Endothelial cell of umbilical vein (primary cell): ENCODE measurements at regions not wholly inside any gene's neighbourhood (a gene's known extent, or its start where the extent isn't known, plus 50 kb on each side); places are given as distances from the start of the nearest gene placed in this dataset.

Experiments
- BruUV-seq: library from RNA; stranded (reverse); fragments of 400-500 nt; replicated peaks from 2 replicates; lab custom pipeline; 2021; lab: Mats Ljungman, UMichigan
- CTCF ChIA-PET: fragments of 300-600, 350-600 bp; sonication (Branson Sonifier 250); formaldehyde crosslinking; loops from one replicate; lab custom pipeline; 2021; ENCODE audit warnings: antibody characterized with exemption, inconsistent platforms; lab: Charles Lee
- POLR2A ChIA-PET: fragments of 300-600, 350-600 bp; sonication (Branson Sonifier 250); formaldehyde crosslinking; loops from one replicate; lab custom pipeline; 2021; ENCODE audit warnings: antibody characterized with exemption, inconsistent platforms; lab: Charles Lee
- DNase-seq: peaks from one replicate; pipeline ENCODE4 v3.0.0-alpha.2; 2011; ENCODE audit warnings: low read depth, low spot score
- FAIRE-seq: peaks from 2 replicates; lab custom pipeline; 2011; peaks lifted over from hg19 to GRCh38; lab: Jason Lieb, UNC
- H2AFZ ChIP-seq: 2 replicates; pipeline ENCODE4 v1.6.0; 2012; ENCODE audit warnings: low read depth, low read length, control low read depth, inconsistent platforms
- H3K27ac ChIP-seq: 2 replicates; pipeline ENCODE4 v1.5.1; 2011; ENCODE audit warnings: low read depth, mild to moderate bottlenecking, control low read depth, low read length, moderate library complexity; ENCODE audit not compliant: insufficient read depth
- H3K27me3 ChIP-seq, 2 experiments: 2 replicates each; pipeline versions ENCODE4 v1.6.0 to v1.6.1; 2011; ENCODE audit warnings: low read length in 2 of 2, mixed read lengths in 1 of 2; ENCODE audit not compliant: control insufficient read depth in 2 of 2, insufficient read depth in 2 of 2
- H3K36me3 ChIP-seq, 2 experiments: 2 replicates in 1 of 2; 3 replicates in 1 of 2; pipeline ENCODE4 v1.5.1; 2011; ENCODE audit warnings: low read length in 2 of 2, mild to moderate bottlenecking in 1 of 2, moderate library complexity in 1 of 2; ENCODE audit not compliant: control insufficient read depth in 2 of 2, insufficient read depth in 2 of 2; ENCODE audit errors: extremely low read depth in 1 of 2
- H3K4me1 ChIP-seq: 3 replicates; pipeline ENCODE4 v1.5.1; 2011; ENCODE audit warnings: mild to moderate bottlenecking, low read length; ENCODE audit not compliant: control insufficient read depth, insufficient read depth; ENCODE audit errors: extremely low read depth
- H3K4me2 ChIP-seq: 2 replicates; pipeline ENCODE4 v1.6.1; 2011; ENCODE audit warnings: low read length, control low read depth, mixed read lengths; ENCODE audit not compliant: insufficient read depth
- H3K4me3 ChIP-seq, 3 experiments: fragments of 200-600 bp in 1 of 3; sonication (generic), shearing (Covaris generic) in 1 of 3; replicated peaks in 1 of 3; 2 replicates each; pipeline ENCODE4 v1.5.1; 2011 to 2016; ENCODE audit warnings: control low read depth in 3 of 3, low read length in 3 of 3, mild to moderate bottlenecking in 2 of 3, inconsistent platforms in 1 of 3, low read depth in 1 of 3, moderate library complexity in 1 of 3; ENCODE audit not compliant: insufficient read depth in 1 of 3
- H3K79me2 ChIP-seq: 2 replicates; pipeline ENCODE4 v1.6.0; 2012; ENCODE audit warnings: low read length, inconsistent platforms; ENCODE audit not compliant: control insufficient read depth, insufficient read depth
- H3K9ac ChIP-seq: replicated peaks from 2 replicates; pipeline ENCODE3; 2011; ENCODE audit warnings: low read length, control low read depth; ENCODE audit not compliant: insufficient read depth; ENCODE audit errors: extremely low read depth
- H3K9me1 ChIP-seq: replicated peaks from 3 replicates; pipeline ENCODE4 v1.6.0; 2011; ENCODE audit warnings: mild to moderate bottlenecking, low read length; ENCODE audit not compliant: control insufficient read depth, insufficient read depth; ENCODE audit errors: extremely low read depth
- H3K9me3 ChIP-seq: replicated peaks from 2 replicates; pipeline ENCODE4 v1.5.1; 2012; ENCODE audit warnings: low read length, inconsistent platforms; ENCODE audit not compliant: control insufficient read depth, insufficient read depth
- H4K20me1 ChIP-seq: replicated peaks from 2 replicates; pipeline ENCODE3; 2011; ENCODE audit warnings: mild to moderate bottlenecking, low read length; ENCODE audit not compliant: control insufficient read depth, insufficient read depth; ENCODE audit errors: extremely low read depth
- EZH2 ChIP-seq: IDR thresholded peaks from 2 replicates; pipeline ENCODE4 v1.6.1; 2012; ENCODE audit warnings: borderline replicate concordance, low read depth, mild to moderate bottlenecking, moderate library complexity, low read length, inconsistent platforms; ENCODE audit not compliant: severe bottlenecking
- FOS ChIP-seq: IDR thresholded peaks from 2 replicates; pipeline ENCODE4 v1.6.1; 2011; ENCODE audit warnings: mild to moderate bottlenecking, low read length, moderate library complexity, borderline replicate concordance; ENCODE audit not compliant: insufficient read depth
- GATA2 ChIP-seq: IDR thresholded peaks from 2 replicates; pipeline ENCODE4 v1.7.0; 2011; ENCODE audit warnings: low read depth, mild to moderate bottlenecking, moderate library complexity, mixed read lengths, low read length; ENCODE audit not compliant: insufficient read length, insufficient read depth
- JUN ChIP-seq: IDR thresholded peaks from 2 replicates; pipeline ENCODE4 v1.6.1; 2011; ENCODE audit warnings: borderline replicate concordance, low read depth; ENCODE audit not compliant: insufficient read length, insufficient read depth
- MAX ChIP-seq: IDR thresholded peaks from 2 replicates; pipeline ENCODE4 v1.6.1; 2011; ENCODE audit not compliant: insufficient read depth, insufficient read length
- MYC ChIP-seq: IDR thresholded peaks from one replicate; pipeline ENCODE4 v1.6.1; 2011; ENCODE audit warnings: mild to moderate bottlenecking, low read depth, low read length
- POLR2A ChIP-seq: IDR thresholded peaks from 2 replicates; pipeline ENCODE4 v1.6.1; 2012; ENCODE audit warnings: low read depth, mild to moderate bottlenecking, control low read depth, low read length
- POLR2AphosphoS5 ChIP-seq: IDR thresholded peaks from 2 replicates; pipeline ENCODE4 v1.6.1; 2012; ENCODE audit warnings: low read depth, mild to moderate bottlenecking, control low read depth, low read length, moderate library complexity; ENCODE audit not compliant: insufficient read depth
- dilution Hi-C: fragments of 300-500 bp; cut with MboI; formaldehyde crosslinking; loops from one replicate; pipeline ENCODE4 v1.15.0; 2019; ENCODE audit warnings: low sequenced_read_pairs; ENCODE audit not compliant: extremely low pct_ligation_motif_present
- intact Hi-C: fragments of 100-400 bp; cut with micrococcal nuclease; formaldehyde crosslinking; loops from one replicate; pipeline ENCODE4 v1.10.0; 2022
- TF ChIP-seq, protein P1 (sequence below), 2 donors: IDR thresholded peaks; 1 replicate in 1 of 2; 2 replicates in 1 of 2; pipeline ENCODE4 v1.5.1; 2011; ENCODE audit warnings: low read length in 2 of 2, mild to moderate bottlenecking in 2 of 2, moderate library complexity in 2 of 2, control low read depth in 1 of 2, inconsistent platforms in 1 of 2, low read depth in 1 of 2; ENCODE audit not compliant: insufficient read depth in 1 of 2; ENCODE audit errors: extremely low read depth in 1 of 2

GRCh38 chr7:118349604-118350003, 125.1 kb downstream of the ANKRD7 start:
- H3K4me2 ChIP-seq, result no peak overlapping the region
- no peaks in the 10 kb centered on the region for H4K20me1 ChIP-seq
- POLR2A ChIA-PET, result no interaction called here
- no peak overlapping the region for H3K4me3 ChIP-seq
- no peak for FAIRE-seq
- dilution Hi-C loops, result no loop called here
- CTCF ChIA-PET, result no interaction called here
- no peak overlapping the region for H3K27ac ChIP-seq
- TF ChIP-seq POLR2AphosphoS5 (no peak), JUN (no peak), EZH2 (no peak)
- no peak overlapping the region for H2AFZ ChIP-seq
- H3K79me2 ChIP-seq, result no peaks in the 10 kb centered on the region
- no peaks in the 10 kb centered on the region for H3K9me3 ChIP-seq
- intact Hi-C loops, result loop anchor here (5.0 kb wide), 1 partner anchor 848 kb away; no protein-coding TSS in a partner anchor
- DNase-seq, result no peak
- no TSS peak for BruUV-seq
- peaks cover 2% of the 10 kb centered on the region for H3K9me1 ChIP-seq
- no peaks in the 10 kb centered on the region for H3K4me1 ChIP-seq
- H3K9ac ChIP-seq, result no peak overlapping the region
- H3K27me3 ChIP-seq, result no peaks in the 10 kb centered on the region
- no peaks in the 10 kb centered on the region for H3K36me3 ChIP-seq

DNA sequence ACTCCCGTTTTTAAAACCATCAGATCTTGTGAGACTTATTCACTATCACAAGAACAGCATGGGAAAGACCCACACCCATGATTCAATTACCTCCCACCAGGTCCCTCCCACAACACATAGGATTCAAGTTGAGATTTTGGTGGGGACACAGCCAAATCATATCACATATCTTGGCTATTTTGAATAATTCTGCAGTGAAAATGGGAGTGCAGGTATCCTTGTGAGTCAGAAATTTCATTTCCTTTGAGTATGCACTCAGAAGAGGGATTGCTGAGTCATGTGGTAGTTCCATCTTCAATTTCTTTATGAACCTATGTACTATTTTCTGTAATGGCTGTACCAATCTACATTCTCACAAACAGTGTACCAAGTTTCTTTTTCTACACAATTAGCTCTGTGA, 125.8 kb downstream of the ANKRD7 start:
- CTCF ChIA-PET, result no interaction called here
- H3K79me2 ChIP-seq, result no peaks in the 10 kb centered on the region
- no peaks in the 10 kb centered on the region for H3K27me3 ChIP-seq
- H3K4me2 ChIP-seq, result no peak overlapping the region
- BruUV-seq, result no TSS peak
- H3K9me1 ChIP-seq, result peaks cover 2% of the 10 kb centered on the region
- H3K4me3 ChIP-seq, result no peak overlapping the region
- no peak for TF ChIP-seq FOS
- TF ChIP-seq EZH2, result no peak
- no peak for TF ChIP-seq GATA2
- TF ChIP-seq MYC, result no peak
- TF ChIP-seq MAX, result no peak
- TF ChIP-seq, protein P1, sequence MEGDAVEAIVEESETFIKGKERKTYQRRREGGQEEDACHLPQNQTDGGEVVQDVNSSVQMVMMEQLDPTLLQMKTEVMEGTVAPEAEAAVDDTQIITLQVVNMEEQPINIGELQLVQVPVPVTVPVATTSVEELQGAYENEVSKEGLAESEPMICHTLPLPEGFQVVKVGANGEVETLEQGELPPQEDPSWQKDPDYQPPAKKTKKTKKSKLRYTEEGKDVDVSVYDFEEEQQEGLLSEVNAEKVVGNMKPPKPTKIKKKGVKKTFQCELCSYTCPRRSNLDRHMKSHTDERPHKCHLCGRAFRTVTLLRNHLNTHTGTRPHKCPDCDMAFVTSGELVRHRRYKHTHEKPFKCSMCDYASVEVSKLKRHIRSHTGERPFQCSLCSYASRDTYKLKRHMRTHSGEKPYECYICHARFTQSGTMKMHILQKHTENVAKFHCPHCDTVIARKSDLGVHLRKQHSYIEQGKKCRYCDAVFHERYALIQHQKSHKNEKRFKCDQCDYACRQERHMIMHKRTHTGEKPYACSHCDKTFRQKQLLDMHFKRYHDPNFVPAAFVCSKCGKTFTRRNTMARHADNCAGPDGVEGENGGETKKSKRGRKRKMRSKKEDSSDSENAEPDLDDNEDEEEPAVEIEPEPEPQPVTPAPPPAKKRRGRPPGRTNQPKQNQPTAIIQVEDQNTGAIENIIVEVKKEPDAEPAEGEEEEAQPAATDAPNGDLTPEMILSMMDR (IDR thresholded peaks at IDR 0.05; ENCODE audit: extremely low read depth in 1 of 2, insufficient read depth in 1 of 2, low read depth in 1 of 2, low read length in 2 of 2), result no peak
- TF ChIP-seq POLR2A, result no peak
- no peak for TF ChIP-seq POLR2AphosphoS5
- TF ChIP-seq JUN, result no peak
- no peak for FAIRE-seq
- H3K4me1 ChIP-seq, result no peaks in the 10 kb centered on the region
- no peak overlapping the region for H3K9ac ChIP-seq
- intact Hi-C loops (loop anchor here (5.0 kb wide), 1 partner anchor 847 kb away; no protein-coding TSS in a partner anchor), dilution Hi-C loops (no loop called here)
- no peaks in the 10 kb centered on the region for H3K9me3 ChIP-seq
- H3K36me3 ChIP-seq, result no peaks in the 10 kb centered on the region
- H4K20me1 ChIP-seq, result no peaks in the 10 kb centered on the region
- no peak for DNase-seq
- POLR2A ChIA-PET, result no interaction called here
- no peak overlapping the region for H2AFZ ChIP-seq
- H3K27ac ChIP-seq, result no peak overlapping the region
